Ovary (tissue), 3 donors: ENCODE measurements at regions not wholly inside any gene's neighbourhood (a gene's known extent, or its start where the extent isn't known, plus 50 kb on each side); places are given as distances from the start of the nearest gene placed in this dataset.

Experiments
- EP300 ChIP-seq: sonication (generic); formaldehyde crosslinking; IDR thresholded peaks from one replicate; pipeline ENCODE4 v1.6.1; 2017; ENCODE audit warnings: antibody characterized with exemption
- POLR2A ChIP-seq: fragments of 450-650 bp; IDR thresholded peaks from one replicate; pipeline ENCODE4 v1.6.1; 2017; ENCODE audit warnings: antibody characterized with exemption, mild to moderate bottlenecking, moderate library complexity
- TF ChIP-seq, protein P1 (sequence below), 3 donors: fragments of 450-650 bp in 2 of 3; fragments of 200-600 bp in 1 of 3; IDR thresholded peaks; one replicate each; pipeline versions ENCODE4 v1.5.1 to v1.8.0; 2016 to 2022; ENCODE audit warnings: antibody characterized with exemption in 3 of 3, mild to moderate bottlenecking in 1 of 3
- donor health status: DM: no; HTN: no; CAD: no.

- TF ChIP-seq, protein P1, sequence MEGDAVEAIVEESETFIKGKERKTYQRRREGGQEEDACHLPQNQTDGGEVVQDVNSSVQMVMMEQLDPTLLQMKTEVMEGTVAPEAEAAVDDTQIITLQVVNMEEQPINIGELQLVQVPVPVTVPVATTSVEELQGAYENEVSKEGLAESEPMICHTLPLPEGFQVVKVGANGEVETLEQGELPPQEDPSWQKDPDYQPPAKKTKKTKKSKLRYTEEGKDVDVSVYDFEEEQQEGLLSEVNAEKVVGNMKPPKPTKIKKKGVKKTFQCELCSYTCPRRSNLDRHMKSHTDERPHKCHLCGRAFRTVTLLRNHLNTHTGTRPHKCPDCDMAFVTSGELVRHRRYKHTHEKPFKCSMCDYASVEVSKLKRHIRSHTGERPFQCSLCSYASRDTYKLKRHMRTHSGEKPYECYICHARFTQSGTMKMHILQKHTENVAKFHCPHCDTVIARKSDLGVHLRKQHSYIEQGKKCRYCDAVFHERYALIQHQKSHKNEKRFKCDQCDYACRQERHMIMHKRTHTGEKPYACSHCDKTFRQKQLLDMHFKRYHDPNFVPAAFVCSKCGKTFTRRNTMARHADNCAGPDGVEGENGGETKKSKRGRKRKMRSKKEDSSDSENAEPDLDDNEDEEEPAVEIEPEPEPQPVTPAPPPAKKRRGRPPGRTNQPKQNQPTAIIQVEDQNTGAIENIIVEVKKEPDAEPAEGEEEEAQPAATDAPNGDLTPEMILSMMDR (IDR thresholded peaks at IDR 0.05) = no peak
- TF ChIP-seq EP300 = no peak
- TF ChIP-seq POLR2A = no peak
Observed at GRCh38 chr16:73140929-73141328, 93.0 kb upstream of the ZFHX3 start.
